ENCODE measurements at regions not wholly inside any gene's neighbourhood (a gene's known extent, or its start where the extent isn't known, plus 50 kb on each side); places are given as distances from the start of the nearest gene placed in this dataset.

- H3K9ac ChIP-seq (ENCODE audit: low read length), result no peak overlapping the region
- no peak overlapping the region for H2AFZ ChIP-seq (ENCODE audit: low read length)
- H3K27me3 ChIP-seq (replicated peaks; ENCODE audit: insufficient read depth, low read length), result no peaks in the 10 kb centered on the region
- H3K79me2 ChIP-seq (ENCODE audit: low read length), result no peaks in the 10 kb centered on the region
- no peak overlapping the region for H3K4me3 ChIP-seq (ENCODE audit: low read length)
- TF ChIP-seq EZH2 (optimal IDR thresholded peaks at IDR 0.05; ENCODE audit: low read depth, low read length) (no peak), EZH2phosphoT487 (IDR thresholded peaks at IDR 0.05; ENCODE audit: low read length) (no peak), CTCF (IDR thresholded peaks at IDR 0.05; ENCODE audit: low read length) (no peak)
- H4K20me1 ChIP-seq (ENCODE audit: insufficient read depth, low read length), result no peaks in the 10 kb centered on the region
- H3K27ac ChIP-seq (ENCODE audit: low read length), result no peak overlapping the region
- peaks cover 7% of the 10 kb centered on the region; the same call in 1 of the 2 replicates for H3F3A ChIP-seq (ENCODE audit: insufficient read depth, low read length)
- no peak overlapping the region for H3K4me2 ChIP-seq (ENCODE audit: low read depth, low read length)
- H3K4me1 ChIP-seq (ENCODE audit: low read length), result peaks cover 8% of the 10 kb centered on the region
- H3K36me3 ChIP-seq (replicated peaks; ENCODE audit: insufficient read depth, low read length), result no peaks in the 10 kb centered on the region
- DNase-seq, result no peak
- no peaks in the 10 kb centered on the region for H3K9me3 ChIP-seq (replicated peaks; ENCODE audit: insufficient read depth, low read length)
- H3K9me2 ChIP-seq (replicated peaks; ENCODE audit: insufficient read depth, low read length), result no peaks in the 10 kb centered on the region
These were observed 813.1 kb upstream of the POU3F3 start for GRCh38 chr2:104040771-104041170.

GRCh38 chr2:104041351-104041750, 812.6 kb upstream of the POU3F3 start:
- H3K27me3 ChIP-seq (replicated peaks; ENCODE audit: insufficient read depth, low read length), result no peaks in the 10 kb centered on the region
- no peaks in the 10 kb centered on the region for H4K20me1 ChIP-seq (ENCODE audit: insufficient read depth, low read length)
- TF ChIP-seq CTCF (IDR thresholded peaks at IDR 0.05; ENCODE audit: low read length), result no peak
- TF ChIP-seq EZH2phosphoT487 (IDR thresholded peaks at IDR 0.05; ENCODE audit: low read length), result no peak
- TF ChIP-seq EZH2 (optimal IDR thresholded peaks at IDR 0.05; ENCODE audit: low read depth, low read length), result no peak
- H3K4me1 ChIP-seq (ENCODE audit: low read length), result peaks cover 11% of the 10 kb centered on the region
- H3K36me3 ChIP-seq (replicated peaks; ENCODE audit: insufficient read depth, low read length), result no peaks in the 10 kb centered on the region
- H3K4me3 ChIP-seq (ENCODE audit: low read length), result no peak overlapping the region
- H3K4me2 ChIP-seq (ENCODE audit: low read depth, low read length), result no peak overlapping the region
- H3K27ac ChIP-seq (ENCODE audit: low read length), result no peak overlapping the region
- H3K9me3 ChIP-seq (replicated peaks; ENCODE audit: insufficient read depth, low read length), result no peaks in the 10 kb centered on the region
- H2AFZ ChIP-seq (ENCODE audit: low read length), result no peak overlapping the region
- peaks cover 9% of the 10 kb centered on the region for H3F3A ChIP-seq (ENCODE audit: insufficient read depth, low read length)
- no peak overlapping the region for H3K9ac ChIP-seq (ENCODE audit: low read length)
- no peak for DNase-seq
- H3K9me2 ChIP-seq (replicated peaks; ENCODE audit: insufficient read depth, low read length), result no peaks in the 10 kb centered on the region
- H3K79me2 ChIP-seq (ENCODE audit: low read length), result no peaks in the 10 kb centered on the region

- Histone ChIP-seq H3K79me2 (ENCODE audit: low read length) (no peaks in the 10 kb centered on the region), H3K9me2 (replicated peaks; ENCODE audit: insufficient read depth, low read length) (no peaks in the 10 kb centered on the region), H3K36me3 (replicated peaks; ENCODE audit: insufficient read depth, low read length) (no peaks in the 10 kb centered on the region), H3F3A (ENCODE audit: insufficient read depth, low read length) (peaks cover 23% of the 10 kb centered on the region), H3K9me3 (replicated peaks; ENCODE audit: insufficient read depth, low read length) (no peaks in the 10 kb centered on the region), H3K27me3 (replicated peaks; ENCODE audit: insufficient read depth, low read length) (no peaks in the 10 kb centered on the region), H3K27ac (ENCODE audit: low read length) (peak overlapping the region; percentile 51; the same call in 1 of the 2 replicates), H3K4me1 (ENCODE audit: low read length) (peaks cover 23% of the 10 kb centered on the region), H3K9ac (ENCODE audit: low read length) (peak overlapping the region; percentile 50; the same call in 1 of the 2 replicates), H4K20me1 (ENCODE audit: insufficient read depth, low read length) (no peaks in the 10 kb centered on the region), H3K4me3 (ENCODE audit: low read length) (peak overlapping the region; percentile 47), H3K4me2 (ENCODE audit: low read depth, low read length) (peak overlapping the region; percentile 61), H2AFZ (ENCODE audit: low read length) (peak overlapping the region; percentile 65)
- TF ChIP-seq CTCF (IDR thresholded peaks at IDR 0.05; ENCODE audit: low read length) (peak; percentile 29; the same call in 1 of the 2 replicates), EZH2 (optimal IDR thresholded peaks at IDR 0.05; ENCODE audit: low read depth, low read length) (no peak), EZH2phosphoT487 (IDR thresholded peaks at IDR 0.05; ENCODE audit: low read length) (no peak)
- DNase-seq, result peak; percentile 87
These were observed 810.1 kb upstream of the POU3F3 start for GRCh38 chr2:104043864-104044263.

Data from MM.1S (cell line).